HCT116 (cell line): ENCODE measurements at regions not wholly inside any gene's neighbourhood (a gene's known extent, or its start where the extent isn't known, plus 50 kb on each side); places are given as distances from the start of the nearest gene placed in this dataset.

Source experiments
- ATAC-seq: fragments of 200-7000 bp; cut with Tn5 transposase; 2 replicates; pipeline ENCODE4 v1.9.1; 2020; ENCODE audit warnings: mild to moderate bottlenecking, moderate library complexity
- BruUV-seq: library from RNA; stranded (reverse); fragments of 400-500 nt; replicated peaks from 2 replicates; lab custom pipeline; 2021; lab: Mats Ljungman, UMichigan
- CTCF ChIA-PET: fragments of 300-600 bp; sonication (Branson Sonifier 250); formaldehyde crosslinking; loops from one replicate; lab custom pipeline; 2021; ENCODE audit warnings: antibody characterized with exemption; lab: Charles Lee
- POLR2A ChIA-PET: fragments of 300-600, 350-600 bp; sonication (Branson Sonifier 250); formaldehyde crosslinking; loops from one replicate; lab custom pipeline; 2021; ENCODE audit warnings: antibody characterized with exemption; lab: Charles Lee
- RAD21 ChIA-PET, 2 experiments: fragments of 300-600 bp; sonication (Branson Sonifier 250); formaldehyde crosslinking; loops; one replicate each; lab custom pipeline; 2023; ENCODE audit warnings: low total read pairs in 2 of 2; ENCODE audit not compliant: uncharacterized antibody in 2 of 2, unreplicated experiment in 2 of 2, low non-redundant PET in 1 of 2; lab: Charles Lee
- DNase-seq: peaks from one replicate; pipeline ENCODE4 v3.0.0-alpha.2; 2010; ENCODE audit warnings: low read depth, low spot score
- H2AFZ ChIP-seq: fragments of 200-600 bp; shearing (Covaris generic), sonication (generic); 2 replicates; pipeline ENCODE4 v1.6.1; 2017; ENCODE audit warnings: low read depth, mixed run types, mixed read lengths, antibody characterized with exemption, low read length; ENCODE audit not compliant: poor library complexity, severe bottlenecking
- H3K27ac ChIP-seq: 2 replicates; pipeline ENCODE4 v1.5.1; 2012; ENCODE audit warnings: low read depth, low read length
- H3K27me3 ChIP-seq: fragments of 200-600 bp; sonication (generic); 2 replicates; pipeline ENCODE4 v1.6.1; 2016; ENCODE audit warnings: mixed run types, low read length, mixed read lengths; ENCODE audit not compliant: insufficient read depth
- H3K36me3 ChIP-seq, 2 experiments: fragments of 200-500 bp in 1 of 2; fragments of 200-600 bp in 1 of 2; sonication (Bioruptor generic) in 1 of 2; sonication (generic) in 1 of 2; 2 replicates each; pipeline versions ENCODE4 v1.5.1 to v1.6.1; 2014 to 2016; ENCODE audit warnings: low read length in 2 of 2, inconsistent platforms in 1 of 2, mixed read lengths in 1 of 2, mixed run types in 1 of 2; ENCODE audit not compliant: insufficient read depth in 2 of 2, control insufficient read depth in 1 of 2
- H3K4me1 ChIP-seq, 2 experiments: fragments of 200-600 bp in 1 of 2; sonication (generic) in 1 of 2; 2 replicates each; pipeline versions ENCODE4 v1.5.1 to v1.6.1; 2012 to 2017; ENCODE audit warnings: low read length in 2 of 2, inconsistent platforms in 1 of 2, mild to moderate bottlenecking in 1 of 2, mixed read lengths in 1 of 2, mixed run types in 1 of 2, moderate library complexity in 1 of 2; ENCODE audit not compliant: insufficient read depth in 2 of 2, control insufficient read depth in 1 of 2
- H3K4me2 ChIP-seq: fragments of 200-600 bp; sonication (generic); 2 replicates; pipeline ENCODE4 v1.6.1; 2017; ENCODE audit warnings: mixed run types, low read length, mixed read lengths
- H3K4me3 ChIP-seq, 2 experiments: fragments of 200-600 bp in 1 of 2; sonication (generic) in 1 of 2; replicated peaks in 1 of 2; 2 replicates each; pipeline ENCODE4 v1.5.1; 2011 to 2016; ENCODE audit warnings: low read length in 2 of 2, control low read depth in 1 of 2, low read depth in 1 of 2, mild to moderate bottlenecking in 1 of 2, mixed read lengths in 1 of 2, mixed run types in 1 of 2
- H3K79me2 ChIP-seq: fragments of 200-600 bp; sonication (generic); 2 replicates; pipeline ENCODE4 v1.6.1; 2017; ENCODE audit warnings: mild to moderate bottlenecking, mixed run types, low read length, moderate library complexity, mixed read lengths; ENCODE audit not compliant: insufficient read depth
- H3K9ac ChIP-seq: fragments of 200-600 bp; sonication (generic); 2 replicates; pipeline ENCODE4 v1.6.1; 2016; ENCODE audit warnings: low read length, mixed read lengths
- H3K9me2 ChIP-seq: fragments of 200-600 bp; sonication (generic), shearing (Covaris generic); 2 replicates; pipeline ENCODE4 v1.6.1; 2017; ENCODE audit warnings: mixed run types, mild to moderate bottlenecking, moderate library complexity; ENCODE audit not compliant: insufficient read depth
- H3K9me3 ChIP-seq, 2 experiments: fragments of 200-500 bp in 1 of 2; fragments of 200-600 bp in 1 of 2; sonication (Bioruptor generic) in 1 of 2; sonication (generic) in 1 of 2; 2 replicates each; pipeline ENCODE4 v1.6.1; 2014 to 2017; ENCODE audit warnings: low read length in 2 of 2, mixed read lengths in 2 of 2, inconsistent platforms in 1 of 2, low read depth in 1 of 2, mild to moderate bottlenecking in 1 of 2, mixed run types in 1 of 2, moderate library complexity in 1 of 2; ENCODE audit not compliant: control insufficient read depth in 1 of 2, insufficient read depth in 1 of 2
- H4K20me1 ChIP-seq: fragments of 200-600 bp; sonication (generic), shearing (Covaris generic); 2 replicates; pipeline ENCODE4 v1.6.1; 2017; ENCODE audit warnings: mixed run types, mild to moderate bottlenecking, moderate library complexity; ENCODE audit not compliant: insufficient read depth
- CBX3 ChIP-seq: IDR thresholded peaks from 2 replicates; pipeline ENCODE4 v1.6.1; 2012; ENCODE audit warnings: low read depth
- CEBPB ChIP-seq: IDR thresholded peaks from 2 replicates; pipeline ENCODE4 v1.6.1; 2012; ENCODE audit warnings: low read depth
- EGR1 ChIP-seq: IDR thresholded peaks from 2 replicates; pipeline ENCODE4 v1.6.1; 2012; ENCODE audit warnings: low read depth
- ELF1 ChIP-seq: IDR thresholded peaks from 2 replicates; pipeline ENCODE4 v1.6.1; 2012; ENCODE audit warnings: low read depth, borderline replicate concordance
- EZH2 ChIP-seq: fragments of 200-600 bp; sonication (generic); IDR thresholded peaks from 2 replicates; pipeline ENCODE4 v1.6.1; 2017; ENCODE audit warnings: antibody characterized with exemption, mixed run types
- EZH2phosphoT487 ChIP-seq: fragments of 200-600 bp; IDR thresholded peaks from 2 replicates; pipeline ENCODE4 v1.6.1; 2018; ENCODE audit warnings: antibody characterized with exemption, borderline replicate concordance
- FOSL1 ChIP-seq: IDR thresholded peaks from 2 replicates; pipeline ENCODE4 v1.6.1; 2012; ENCODE audit warnings: low read depth
- JUND ChIP-seq: IDR thresholded peaks from 2 replicates; pipeline ENCODE4 v1.6.1; 2012
- SRF ChIP-seq: IDR thresholded peaks from 2 replicates; pipeline ENCODE4 v1.6.1; 2012; ENCODE audit warnings: low read depth
- intact Hi-C: fragments of 100-400 bp; cut with micrococcal nuclease; formaldehyde crosslinking; loops from 2 replicates; pipeline ENCODE4 v1.10.0; 2022
- TF ChIP-seq, protein P1 (sequence below): IDR thresholded peaks from 2 replicates; pipeline ENCODE4 v1.6.1; 2011; ENCODE audit warnings: mild to moderate bottlenecking, low read length, moderate library complexity; ENCODE audit not compliant: insufficient replicate concordance; ENCODE audit errors: extremely low read depth
- TF ChIP-seq, protein P2 (sequence below), 3 experiments: fragments of 200-600 bp in 1 of 3; sonication (generic) in 1 of 3; IDR thresholded peaks in 2 of 3; conservative IDR thresholded peaks in 1 of 3; 2 replicates each; pipeline ENCODE4 v1.5.1; 2012 to 2017; ENCODE audit warnings: low read depth in 2 of 3, low read length in 2 of 3, antibody characterized with exemption in 1 of 3, borderline replicate concordance in 1 of 3, control low read depth in 1 of 3, mild to moderate bottlenecking in 1 of 3, mixed read lengths in 1 of 3, mixed run types in 1 of 3, moderate library complexity in 1 of 3; ENCODE audit not compliant: insufficient read depth in 1 of 3
- TF ChIP-seq, protein P3 (sequence below): IDR thresholded peaks from 2 replicates; pipeline ENCODE4 v1.6.1; 2012; ENCODE audit warnings: low read depth

DNA sequence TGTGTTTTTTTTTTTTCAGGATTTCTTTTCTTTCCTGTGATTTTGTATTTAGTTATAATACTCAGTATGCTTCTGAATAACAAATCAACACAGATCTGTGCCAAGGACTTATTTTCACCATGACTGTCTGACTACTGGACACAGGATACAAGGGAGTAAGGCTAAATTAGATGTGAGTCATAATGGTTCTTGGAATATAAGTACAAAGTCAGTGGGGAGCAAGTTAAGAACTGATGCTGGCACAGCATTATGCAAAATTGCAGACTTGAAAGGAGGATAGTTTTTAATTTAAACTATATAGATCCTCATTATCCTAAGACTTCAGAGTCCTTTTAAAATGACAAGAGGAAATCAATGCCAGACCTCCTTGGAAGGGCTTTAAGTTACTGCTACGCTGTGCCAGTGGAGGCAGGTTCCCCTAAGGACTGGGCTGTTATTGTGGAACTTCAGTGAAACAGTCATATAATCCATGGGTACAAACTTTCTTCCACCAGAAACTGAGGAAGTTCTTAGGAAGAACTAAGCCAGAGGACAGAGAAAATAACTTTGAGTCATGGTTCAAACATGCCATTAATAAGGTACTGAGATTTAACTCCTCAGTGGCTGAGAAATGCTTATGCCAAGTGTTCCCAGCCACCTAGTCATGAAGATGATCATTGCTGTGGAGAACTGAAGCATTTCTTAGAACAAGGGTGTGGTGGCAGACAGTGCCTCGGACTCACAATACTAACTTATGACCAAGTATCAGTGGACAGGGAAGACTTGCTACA, 531.2 kb downstream of the HTR7 start:
- no peak for DNase-seq
- intact Hi-C loops: no loop called here
- Histone ChIP-seq H2AFZ (peak overlapping the region; percentile 39), H3K4me3 (no peak overlapping the region), H3K9me2 (no peaks in the 10 kb centered on the region), H3K36me3 (no peaks in the 10 kb centered on the region), H3K4me1 (peaks cover 0 to 26% of the 10 kb centered on the region in 2 experiments; a peak in 2 of 4 replicates), H3K27ac (peak overlapping the region; percentile 57; the same call in 1 of the 2 replicates), H3K27me3 (no peaks in the 10 kb centered on the region), H4K20me1 (no peaks in the 10 kb centered on the region), H3K9me3 (no peaks in the 10 kb centered on the region), H3K4me2 (peak overlapping the region; percentile 54), H3K79me2 (no peaks in the 10 kb centered on the region)
- no TSS peak for BruUV-seq
- peak; percentile 30; the same call in 1 of the 2 replicates for ATAC-seq
- ChIA-PET POLR2A (no interaction called here), RAD21 (no interaction called here), CTCF (no interaction called here)
- no peak for TF ChIP-seq SRF
- peak; percentile 53; the same call in 1 of the 2 replicates for TF ChIP-seq CBX3
- TF ChIP-seq, all 23 proteins: peak for 1
- H3K9ac ChIP-seq: peak overlapping the region; percentile 24; the same call in 1 of the 2 replicates

DNA sequence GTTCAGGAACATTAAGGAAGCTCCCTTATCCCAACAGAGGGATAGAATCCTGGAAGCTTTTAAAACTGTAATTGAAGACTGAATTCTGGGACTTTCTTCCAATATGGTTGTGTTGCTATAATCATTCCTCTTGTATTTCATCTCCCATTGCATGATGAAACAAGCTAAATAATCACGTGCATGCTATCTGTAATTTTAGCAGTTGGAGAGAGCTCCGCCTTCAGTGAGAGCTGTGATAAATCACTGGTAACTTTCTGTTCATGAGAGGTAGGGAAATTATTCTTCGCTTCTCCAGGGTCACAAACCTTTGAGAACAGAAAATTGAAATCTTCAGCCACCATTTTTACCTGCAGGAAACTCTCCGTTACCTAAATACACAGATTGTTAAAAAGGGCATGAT, 530.2 kb downstream of the HTR7 start:
- ChIA-PET RAD21 (no interaction called here), CTCF (no interaction called here), POLR2A (no interaction called here)
- no peak overlapping the region for H2AFZ ChIP-seq
- H3K4me2 ChIP-seq: no peak overlapping the region
- no peak overlapping the region for H3K4me3 ChIP-seq
- intact Hi-C loops: no loop called here
- H4K20me1 ChIP-seq: no peaks in the 10 kb centered on the region
- ATAC-seq (no peak), DNase-seq (no peak)
- H3K9me2 ChIP-seq: no peaks in the 10 kb centered on the region
- no peaks in the 10 kb centered on the region for H3K9me3 ChIP-seq
- no peaks in the 10 kb centered on the region for H3K79me2 ChIP-seq
- H3K4me1 ChIP-seq: peaks cover 0 to 26% of the 10 kb centered on the region in 2 experiments; a peak in 2 of 4 replicates
- no peaks in the 10 kb centered on the region for H3K27me3 ChIP-seq
- H3K36me3 ChIP-seq: no peaks in the 10 kb centered on the region
- peak overlapping the region; percentile 57; the same call in 1 of the 2 replicates for H3K27ac ChIP-seq
- BruUV-seq: no TSS peak
- no peak overlapping the region for H3K9ac ChIP-seq
- TF ChIP-seq, protein P1, sequence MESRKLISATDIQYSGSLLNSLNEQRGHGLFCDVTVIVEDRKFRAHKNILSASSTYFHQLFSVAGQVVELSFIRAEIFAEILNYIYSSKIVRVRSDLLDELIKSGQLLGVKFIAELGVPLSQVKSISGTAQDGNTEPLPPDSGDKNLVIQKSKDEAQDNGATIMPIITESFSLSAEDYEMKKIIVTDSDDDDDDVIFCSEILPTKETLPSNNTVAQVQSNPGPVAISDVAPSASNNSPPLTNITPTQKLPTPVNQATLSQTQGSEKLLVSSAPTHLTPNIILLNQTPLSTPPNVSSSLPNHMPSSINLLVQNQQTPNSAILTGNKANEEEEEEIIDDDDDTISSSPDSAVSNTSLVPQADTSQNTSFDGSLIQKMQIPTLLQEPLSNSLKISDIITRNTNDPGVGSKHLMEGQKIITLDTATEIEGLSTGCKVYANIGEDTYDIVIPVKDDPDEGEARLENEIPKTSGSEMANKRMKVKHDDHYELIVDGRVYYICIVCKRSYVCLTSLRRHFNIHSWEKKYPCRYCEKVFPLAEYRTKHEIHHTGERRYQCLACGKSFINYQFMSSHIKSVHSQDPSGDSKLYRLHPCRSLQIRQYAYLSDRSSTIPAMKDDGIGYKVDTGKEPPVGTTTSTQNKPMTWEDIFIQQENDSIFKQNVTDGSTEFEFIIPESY: no peak
- TF ChIP-seq FOSL1: no peak
- TF ChIP-seq CEBPB: no peak
- TF ChIP-seq, protein P2, sequence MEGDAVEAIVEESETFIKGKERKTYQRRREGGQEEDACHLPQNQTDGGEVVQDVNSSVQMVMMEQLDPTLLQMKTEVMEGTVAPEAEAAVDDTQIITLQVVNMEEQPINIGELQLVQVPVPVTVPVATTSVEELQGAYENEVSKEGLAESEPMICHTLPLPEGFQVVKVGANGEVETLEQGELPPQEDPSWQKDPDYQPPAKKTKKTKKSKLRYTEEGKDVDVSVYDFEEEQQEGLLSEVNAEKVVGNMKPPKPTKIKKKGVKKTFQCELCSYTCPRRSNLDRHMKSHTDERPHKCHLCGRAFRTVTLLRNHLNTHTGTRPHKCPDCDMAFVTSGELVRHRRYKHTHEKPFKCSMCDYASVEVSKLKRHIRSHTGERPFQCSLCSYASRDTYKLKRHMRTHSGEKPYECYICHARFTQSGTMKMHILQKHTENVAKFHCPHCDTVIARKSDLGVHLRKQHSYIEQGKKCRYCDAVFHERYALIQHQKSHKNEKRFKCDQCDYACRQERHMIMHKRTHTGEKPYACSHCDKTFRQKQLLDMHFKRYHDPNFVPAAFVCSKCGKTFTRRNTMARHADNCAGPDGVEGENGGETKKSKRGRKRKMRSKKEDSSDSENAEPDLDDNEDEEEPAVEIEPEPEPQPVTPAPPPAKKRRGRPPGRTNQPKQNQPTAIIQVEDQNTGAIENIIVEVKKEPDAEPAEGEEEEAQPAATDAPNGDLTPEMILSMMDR (IDR thresholded peaks at IDR 0.05 in 2 of 3, conservative IDR thresholded peaks at IDR 0.05 in 1 of 3; ENCODE audit: borderline replicate concordance in 1 of 3, insufficient read depth in 1 of 3, low read depth in 2 of 3, low read length in 2 of 3): no peak
- TF ChIP-seq ELF1: no peak
- TF ChIP-seq, protein P3, sequence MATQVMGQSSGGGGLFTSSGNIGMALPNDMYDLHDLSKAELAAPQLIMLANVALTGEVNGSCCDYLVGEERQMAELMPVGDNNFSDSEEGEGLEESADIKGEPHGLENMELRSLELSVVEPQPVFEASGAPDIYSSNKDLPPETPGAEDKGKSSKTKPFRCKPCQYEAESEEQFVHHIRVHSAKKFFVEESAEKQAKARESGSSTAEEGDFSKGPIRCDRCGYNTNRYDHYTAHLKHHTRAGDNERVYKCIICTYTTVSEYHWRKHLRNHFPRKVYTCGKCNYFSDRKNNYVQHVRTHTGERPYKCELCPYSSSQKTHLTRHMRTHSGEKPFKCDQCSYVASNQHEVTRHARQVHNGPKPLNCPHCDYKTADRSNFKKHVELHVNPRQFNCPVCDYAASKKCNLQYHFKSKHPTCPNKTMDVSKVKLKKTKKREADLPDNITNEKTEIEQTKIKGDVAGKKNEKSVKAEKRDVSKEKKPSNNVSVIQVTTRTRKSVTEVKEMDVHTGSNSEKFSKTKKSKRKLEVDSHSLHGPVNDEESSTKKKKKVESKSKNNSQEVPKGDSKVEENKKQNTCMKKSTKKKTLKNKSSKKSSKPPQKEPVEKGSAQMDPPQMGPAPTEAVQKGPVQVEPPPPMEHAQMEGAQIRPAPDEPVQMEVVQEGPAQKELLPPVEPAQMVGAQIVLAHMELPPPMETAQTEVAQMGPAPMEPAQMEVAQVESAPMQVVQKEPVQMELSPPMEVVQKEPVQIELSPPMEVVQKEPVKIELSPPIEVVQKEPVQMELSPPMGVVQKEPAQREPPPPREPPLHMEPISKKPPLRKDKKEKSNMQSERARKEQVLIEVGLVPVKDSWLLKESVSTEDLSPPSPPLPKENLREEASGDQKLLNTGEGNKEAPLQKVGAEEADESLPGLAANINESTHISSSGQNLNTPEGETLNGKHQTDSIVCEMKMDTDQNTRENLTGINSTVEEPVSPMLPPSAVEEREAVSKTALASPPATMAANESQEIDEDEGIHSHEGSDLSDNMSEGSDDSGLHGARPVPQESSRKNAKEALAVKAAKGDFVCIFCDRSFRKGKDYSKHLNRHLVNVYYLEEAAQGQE: no peak
- no peak for TF ChIP-seq SRF
- no peak for TF ChIP-seq EZH2phosphoT487
- TF ChIP-seq EZH2: no peak
- no peak for TF ChIP-seq JUND
- TF ChIP-seq EGR1: no peak
